ENCODE measurements at regions not wholly inside any gene's neighbourhood (a gene's known extent, or its start where the extent isn't known, plus 50 kb on each side); places are given as distances from the start of the nearest gene placed in this dataset.

DNA sequence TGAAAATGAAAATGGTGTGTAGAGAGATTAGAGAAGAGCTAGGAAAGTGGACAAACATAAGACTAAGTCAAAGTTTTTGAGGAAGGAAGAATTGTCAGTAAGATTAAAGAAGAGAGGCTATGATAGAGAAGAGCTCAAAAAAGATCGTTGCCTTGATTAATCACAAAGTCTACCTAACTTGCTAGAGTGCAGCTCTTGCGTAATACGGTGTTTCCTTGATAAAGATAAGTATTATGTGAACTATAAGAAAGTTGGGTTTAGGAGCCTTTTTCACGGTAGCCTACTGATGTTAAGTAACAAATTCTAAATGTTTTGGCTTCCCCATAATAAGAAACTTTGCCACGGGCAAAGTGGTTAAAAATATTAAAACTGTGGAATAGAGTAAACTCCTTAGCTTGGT, 226.4 kb upstream of the NRXN1 start:
- no peak for FAIRE-seq
- no peak for DNase-seq (ENCODE audit: insufficient read length, low spot score)
- TF ChIP-seq POLR2AphosphoS5 (IDR thresholded peaks at IDR 0.05; ENCODE audit: low read depth, low read length), result no peak
- TF ChIP-seq SPI1 (IDR thresholded peaks at IDR 0.05; ENCODE audit: low read depth, low read length), result no peak
- no peak for TF ChIP-seq POU2F2 (IDR thresholded peaks at IDR 0.05; ENCODE audit: low read depth, low read length)
- TF ChIP-seq PAX5 (IDR thresholded peaks at IDR 0.05; ENCODE audit: insufficient read depth, low read length, severe bottlenecking), result no peak
- TF ChIP-seq POLR2A (IDR thresholded peaks at IDR 0.05; ENCODE audit: low read depth, low read length), result no peak
- no peak for TF ChIP-seq TAF1 (IDR thresholded peaks at IDR 0.05; ENCODE audit: low read depth, low read length)

DNA sequence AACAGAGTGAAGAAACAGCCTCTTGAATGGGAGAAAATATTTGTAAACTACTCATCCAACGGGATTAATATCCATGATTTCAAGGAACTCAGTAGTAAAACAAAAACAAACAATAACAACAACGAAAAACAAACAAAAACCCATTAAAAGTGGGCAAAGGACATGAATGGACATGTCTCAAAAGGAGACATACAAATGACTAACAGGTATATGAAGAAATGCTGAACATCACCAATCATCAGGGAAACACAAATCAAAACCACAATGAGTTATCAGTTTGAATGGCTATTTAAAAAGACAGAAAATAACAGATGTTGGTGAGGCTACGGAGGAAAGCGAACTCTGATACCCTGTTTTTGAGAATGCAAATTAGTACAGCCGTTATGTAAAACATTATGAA, 224.8 kb upstream of the NRXN1 start:
- FAIRE-seq, result no peak
- no peak for DNase-seq (ENCODE audit: insufficient read length, low spot score)
- no peak for TF ChIP-seq TAF1 (IDR thresholded peaks at IDR 0.05; ENCODE audit: low read depth, low read length)
- TF ChIP-seq SPI1 (IDR thresholded peaks at IDR 0.05; ENCODE audit: low read depth, low read length), result no peak
- TF ChIP-seq POU2F2 (IDR thresholded peaks at IDR 0.05; ENCODE audit: low read depth, low read length), result no peak
- TF ChIP-seq PAX5 (IDR thresholded peaks at IDR 0.05; ENCODE audit: insufficient read depth, low read length, severe bottlenecking), result no peak
- TF ChIP-seq POLR2A (IDR thresholded peaks at IDR 0.05; ENCODE audit: low read depth, low read length), result no peak
- no peak for TF ChIP-seq POLR2AphosphoS5 (IDR thresholded peaks at IDR 0.05; ENCODE audit: low read depth, low read length)

DNA sequence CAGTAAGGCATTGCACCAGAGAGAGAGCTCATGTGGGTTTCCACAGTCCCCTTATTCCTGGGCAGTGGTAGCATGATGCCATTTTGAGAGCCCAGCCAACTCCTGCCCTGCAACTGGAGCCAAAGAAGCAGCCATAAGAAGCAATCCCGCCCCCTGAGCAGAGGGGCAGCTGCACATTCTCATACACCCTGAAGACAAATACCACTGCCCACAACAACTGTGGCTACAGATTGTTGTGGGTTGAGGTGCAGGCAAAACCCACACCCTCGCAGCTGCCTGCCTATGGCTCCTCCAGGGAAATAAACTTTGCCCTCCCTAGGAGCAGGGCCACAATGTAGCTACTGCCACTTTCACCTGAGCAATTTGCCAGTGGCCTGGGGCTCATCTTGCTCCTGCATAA, 219.4 kb upstream of the NRXN1 start:
- TF ChIP-seq POLR2A (IDR thresholded peaks at IDR 0.05; ENCODE audit: low read depth, low read length), result no peak
- TF ChIP-seq PAX5 (IDR thresholded peaks at IDR 0.05; ENCODE audit: insufficient read depth, low read length, severe bottlenecking), result no peak
- no peak for TF ChIP-seq POLR2AphosphoS5 (IDR thresholded peaks at IDR 0.05; ENCODE audit: low read depth, low read length)
- TF ChIP-seq POU2F2 (IDR thresholded peaks at IDR 0.05; ENCODE audit: low read depth, low read length), result no peak
- TF ChIP-seq TAF1 (IDR thresholded peaks at IDR 0.05; ENCODE audit: low read depth, low read length), result no peak
- no peak for TF ChIP-seq SPI1 (IDR thresholded peaks at IDR 0.05; ENCODE audit: low read depth, low read length)
- no peak for FAIRE-seq
- DNase-seq (ENCODE audit: insufficient read length, low spot score), result no peak

DNA sequence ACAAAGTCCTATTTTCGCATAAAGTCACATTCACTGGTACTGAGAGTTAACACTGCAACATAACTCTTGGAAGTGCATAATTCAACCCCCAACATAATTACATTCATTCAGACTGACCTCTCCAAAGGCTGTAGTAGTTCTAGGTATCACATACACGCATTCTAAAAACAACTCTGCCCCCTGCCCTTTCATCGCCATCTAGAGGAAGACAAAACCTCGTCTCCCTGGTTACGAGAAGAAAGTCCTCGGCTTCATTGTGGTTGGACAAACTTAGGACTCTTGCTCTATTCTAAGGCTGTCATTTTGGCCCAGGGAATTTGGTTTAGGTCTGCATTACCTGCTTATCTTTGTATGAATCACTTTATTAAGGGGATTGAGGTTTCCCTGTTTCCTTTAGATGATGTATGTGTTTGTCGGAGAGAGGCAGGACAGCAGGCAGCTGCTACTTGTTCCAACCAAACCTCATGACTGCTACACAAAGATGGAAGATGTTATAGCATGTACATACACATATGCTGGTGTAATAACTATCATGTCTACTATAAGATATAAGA, 215.4 kb upstream of the NRXN1 start:
- DNase-seq (ENCODE audit: insufficient read length, low spot score), result no peak
- TF ChIP-seq TAF1 (IDR thresholded peaks at IDR 0.05; ENCODE audit: low read depth, low read length) (no peak), PAX5 (IDR thresholded peaks at IDR 0.05; ENCODE audit: insufficient read depth, low read length, severe bottlenecking) (no peak), POU2F2 (IDR thresholded peaks at IDR 0.05; ENCODE audit: low read depth, low read length) (no peak), SPI1 (IDR thresholded peaks at IDR 0.05; ENCODE audit: low read depth, low read length) (no peak), POLR2AphosphoS5 (IDR thresholded peaks at IDR 0.05; ENCODE audit: low read depth, low read length) (no peak)

DNA sequence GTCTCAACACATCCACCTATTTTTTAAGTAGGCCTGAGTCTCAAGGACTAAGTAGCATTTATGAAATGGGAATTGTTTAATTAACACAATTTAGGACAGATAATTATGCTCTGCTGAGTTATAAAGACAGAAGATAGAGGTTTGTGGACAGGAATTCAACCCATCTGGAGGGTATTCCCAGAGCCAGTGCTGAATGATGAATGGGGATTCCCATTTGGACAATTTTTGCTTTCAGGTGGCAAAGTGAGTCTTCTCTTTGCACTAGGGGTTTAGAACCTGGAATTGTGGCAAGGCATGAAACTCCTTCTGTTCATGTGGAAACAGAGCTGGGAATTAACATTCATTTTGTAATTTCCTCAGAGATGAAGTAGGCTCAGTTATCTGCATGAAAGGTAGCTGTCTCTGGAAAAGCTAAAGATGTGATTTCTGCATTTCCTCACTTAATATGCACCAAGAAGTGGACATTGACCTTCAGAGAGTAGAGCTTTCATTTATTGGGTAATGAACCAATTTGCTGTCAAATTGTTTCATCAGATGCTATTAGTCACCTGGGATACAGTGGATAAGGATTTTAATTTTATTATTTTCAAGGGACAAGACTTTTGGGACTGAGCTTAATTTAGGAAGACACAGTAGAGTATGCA, 212.1 kb upstream of the NRXN1 start:
- TF ChIP-seq SPI1 (IDR thresholded peaks at IDR 0.05; ENCODE audit: low read depth, low read length), result no peak
- TF ChIP-seq TAF1 (IDR thresholded peaks at IDR 0.05; ENCODE audit: low read depth, low read length), result no peak
- no peak for TF ChIP-seq POLR2A (IDR thresholded peaks at IDR 0.05; ENCODE audit: low read depth, low read length)
- no peak for TF ChIP-seq POLR2AphosphoS5 (IDR thresholded peaks at IDR 0.05; ENCODE audit: low read depth, low read length)
- TF ChIP-seq POU2F2 (IDR thresholded peaks at IDR 0.05; ENCODE audit: low read depth, low read length), result no peak
- TF ChIP-seq PAX5 (IDR thresholded peaks at IDR 0.05; ENCODE audit: insufficient read depth, low read length, severe bottlenecking), result no peak

More for the DNA sequence above, 215.4 kb upstream of the NRXN1 start:
- no peak for FAIRE-seq

DNA sequence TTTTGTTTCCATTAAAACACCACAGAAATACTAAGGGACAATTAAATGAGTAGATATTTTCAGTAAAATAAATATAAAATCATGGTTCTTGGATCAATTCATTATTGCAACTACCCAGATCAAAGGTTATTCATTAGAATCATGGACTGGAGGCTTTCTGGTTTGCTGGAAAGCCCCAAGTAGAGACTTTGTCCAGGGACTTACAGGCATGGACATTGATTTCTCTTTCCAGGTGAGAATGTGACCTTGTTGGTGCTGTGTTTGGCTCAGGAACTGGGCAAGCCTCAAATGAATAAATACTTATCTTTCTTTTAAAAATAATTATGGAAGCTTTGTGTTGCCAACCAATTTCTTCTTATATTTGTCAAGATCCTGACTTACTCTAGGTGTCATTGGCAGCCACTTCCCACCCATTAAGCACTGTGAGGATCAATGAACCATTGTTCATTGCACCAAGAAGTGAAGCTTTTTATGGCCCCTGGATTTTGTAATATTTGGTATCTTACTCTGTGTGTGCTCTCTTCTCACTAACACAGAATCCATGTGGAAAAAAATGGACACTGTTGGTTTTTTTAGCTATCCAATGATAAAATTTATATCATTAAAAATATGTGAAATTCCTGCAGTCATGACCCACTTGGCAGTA, 205.8 kb upstream of the NRXN1 start:
- DNase-seq (ENCODE audit: insufficient read length, low spot score) (no peak), FAIRE-seq (no peak)
- TF ChIP-seq POLR2A (IDR thresholded peaks at IDR 0.05; ENCODE audit: low read depth, low read length) (no peak), POLR2AphosphoS5 (IDR thresholded peaks at IDR 0.05; ENCODE audit: low read depth, low read length) (no peak), POU2F2 (IDR thresholded peaks at IDR 0.05; ENCODE audit: low read depth, low read length) (no peak), TAF1 (IDR thresholded peaks at IDR 0.05; ENCODE audit: low read depth, low read length) (no peak), PAX5 (IDR thresholded peaks at IDR 0.05; ENCODE audit: insufficient read depth, low read length, severe bottlenecking) (no peak), SPI1 (IDR thresholded peaks at IDR 0.05; ENCODE audit: low read depth, low read length) (no peak)

More for the DNA sequence above, 212.1 kb upstream of the NRXN1 start:
- DNase-seq (ENCODE audit: insufficient read length, low spot score) (no peak), FAIRE-seq (no peak)

DNA sequence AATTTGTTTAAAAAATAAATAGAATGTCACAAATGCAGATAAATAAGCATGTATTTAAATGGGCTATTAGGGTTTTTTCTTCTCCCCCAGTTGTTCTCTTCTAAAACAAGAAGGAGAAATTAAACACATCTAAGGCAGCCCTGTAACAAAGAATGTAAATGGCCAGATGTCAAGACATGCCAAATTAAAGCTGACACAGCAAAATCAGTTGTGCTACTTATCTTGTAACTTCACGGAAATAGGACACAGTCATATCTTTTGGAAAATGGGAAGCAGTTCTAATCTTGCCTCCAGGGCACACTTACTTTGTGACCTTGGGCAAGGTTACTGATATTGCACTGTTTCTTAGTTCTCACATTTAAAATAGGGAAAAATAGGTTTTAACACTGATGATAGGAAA, 200.1 kb upstream of the NRXN1 start:
- no peak for DNase-seq (ENCODE audit: insufficient read length, low spot score)
- no peak for TF ChIP-seq PAX5 (IDR thresholded peaks at IDR 0.05; ENCODE audit: insufficient read depth, low read length, severe bottlenecking)
- no peak for TF ChIP-seq POU2F2 (IDR thresholded peaks at IDR 0.05; ENCODE audit: low read depth, low read length)
- TF ChIP-seq POLR2AphosphoS5 (IDR thresholded peaks at IDR 0.05; ENCODE audit: low read depth, low read length), result no peak
- TF ChIP-seq SPI1 (IDR thresholded peaks at IDR 0.05; ENCODE audit: low read depth, low read length), result no peak
- TF ChIP-seq TAF1 (IDR thresholded peaks at IDR 0.05; ENCODE audit: low read depth, low read length), result no peak
- TF ChIP-seq POLR2A (IDR thresholded peaks at IDR 0.05; ENCODE audit: low read depth, low read length), result no peak
- FAIRE-seq, result no peak

DNA sequence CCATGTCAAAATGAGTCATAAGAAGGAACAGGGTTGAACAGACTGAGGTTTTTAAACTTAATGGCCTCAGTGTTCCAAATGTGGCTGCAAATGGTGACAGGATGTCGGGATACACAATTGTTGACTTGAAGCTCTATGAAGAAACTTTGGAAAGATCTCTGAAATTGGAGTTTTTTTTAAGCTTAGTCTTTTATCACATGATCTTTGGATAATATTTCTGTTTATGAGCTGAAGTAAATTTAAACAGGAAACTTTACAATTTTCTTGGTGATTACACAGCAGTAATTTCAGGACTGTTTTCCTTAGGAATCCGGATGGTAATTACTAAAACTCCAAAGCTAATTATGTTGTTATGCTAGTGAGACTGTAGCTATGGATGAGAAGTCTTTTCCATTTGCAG, 199.1 kb upstream of the NRXN1 start:
- DNase-seq (ENCODE audit: insufficient read length, low spot score), result no peak
- no peak for FAIRE-seq
- TF ChIP-seq POU2F2 (IDR thresholded peaks at IDR 0.05; ENCODE audit: low read depth, low read length), result no peak
- no peak for TF ChIP-seq POLR2AphosphoS5 (IDR thresholded peaks at IDR 0.05; ENCODE audit: low read depth, low read length)
- no peak for TF ChIP-seq PAX5 (IDR thresholded peaks at IDR 0.05; ENCODE audit: insufficient read depth, low read length, severe bottlenecking)
- no peak for TF ChIP-seq SPI1 (IDR thresholded peaks at IDR 0.05; ENCODE audit: low read depth, low read length)
- no peak for TF ChIP-seq TAF1 (IDR thresholded peaks at IDR 0.05; ENCODE audit: low read depth, low read length)
- no peak for TF ChIP-seq POLR2A (IDR thresholded peaks at IDR 0.05; ENCODE audit: low read depth, low read length)

DNA sequence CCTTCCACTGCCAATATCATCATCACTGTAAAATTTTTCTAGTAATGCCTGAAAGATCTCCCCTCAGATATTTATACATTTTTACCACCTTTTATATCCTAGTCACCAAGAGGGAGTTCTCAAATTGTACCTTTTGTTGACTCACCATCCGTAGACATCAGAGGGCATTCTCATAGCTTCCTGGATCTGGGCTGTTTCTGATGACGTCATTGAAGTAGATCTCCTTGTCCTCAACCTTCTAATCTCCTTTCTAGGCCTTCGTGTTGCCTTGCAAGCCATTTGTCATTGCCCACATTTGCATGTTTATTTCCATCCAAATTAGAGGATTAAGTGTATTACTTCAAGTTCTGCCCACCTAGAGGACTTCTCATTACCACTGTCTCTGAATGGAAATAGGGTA, 193.4 kb upstream of the NRXN1 start:
- DNase-seq (ENCODE audit: insufficient read length, low spot score) (no peak), FAIRE-seq (no peak)
- TF ChIP-seq POU2F2 (IDR thresholded peaks at IDR 0.05; ENCODE audit: low read depth, low read length) (no peak), POLR2AphosphoS5 (IDR thresholded peaks at IDR 0.05; ENCODE audit: low read depth, low read length) (no peak)

Data from GM12891 (cell line).